Activated CD4-positive, CD25-positive, alpha-beta regulatory T cell treated with anti-CD3 and anti-CD28 coated beads, Interleukin-2, amount 50 U/mL, for 16 hours (primary cell): ENCODE measurements at regions not wholly inside any gene's neighbourhood (a gene's known extent, or its start where the extent isn't known, plus 50 kb on each side); places are given as distances from the start of the nearest gene placed in this dataset.

Experiments
- DNase-seq: peaks from one replicate; pipeline ENCODE4 v3.0.0-alpha.2; 2020; ENCODE audit warnings: low read depth, low spot score

DNA sequence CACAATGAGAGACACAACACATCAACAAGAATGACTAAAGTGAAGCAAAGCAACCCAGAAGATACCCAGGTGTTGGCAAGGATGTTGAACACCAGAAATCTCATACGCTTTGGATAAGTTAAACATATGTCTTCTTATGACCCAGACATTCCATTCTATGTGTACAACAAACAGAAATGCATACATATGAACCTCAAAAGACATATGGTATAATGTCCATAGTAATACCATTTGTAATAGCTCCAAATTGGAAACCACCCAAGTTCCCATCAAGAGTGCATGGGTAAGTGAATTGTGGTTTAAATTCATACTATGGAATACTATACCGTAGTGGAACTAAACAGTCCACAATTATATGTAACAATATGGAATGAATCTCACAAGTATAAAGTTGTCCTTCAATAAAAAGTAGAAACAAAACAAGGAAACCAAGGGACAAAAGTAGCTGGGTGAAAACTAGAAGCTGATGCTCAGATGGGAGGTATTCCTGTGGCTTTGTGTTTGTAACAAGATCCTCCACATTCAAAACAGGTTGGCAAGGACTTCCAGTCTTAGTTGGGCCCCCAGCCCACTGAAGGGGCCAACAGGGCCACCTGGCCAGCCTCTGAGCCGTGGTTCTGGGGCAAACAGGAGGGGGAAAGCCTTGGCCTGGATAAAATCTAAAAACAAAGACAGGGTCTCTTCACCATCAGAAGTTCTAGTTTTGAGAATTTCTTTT lies 171.8 kb upstream of the PITX1 start:
- DNase-seq, result no peak

DNA sequence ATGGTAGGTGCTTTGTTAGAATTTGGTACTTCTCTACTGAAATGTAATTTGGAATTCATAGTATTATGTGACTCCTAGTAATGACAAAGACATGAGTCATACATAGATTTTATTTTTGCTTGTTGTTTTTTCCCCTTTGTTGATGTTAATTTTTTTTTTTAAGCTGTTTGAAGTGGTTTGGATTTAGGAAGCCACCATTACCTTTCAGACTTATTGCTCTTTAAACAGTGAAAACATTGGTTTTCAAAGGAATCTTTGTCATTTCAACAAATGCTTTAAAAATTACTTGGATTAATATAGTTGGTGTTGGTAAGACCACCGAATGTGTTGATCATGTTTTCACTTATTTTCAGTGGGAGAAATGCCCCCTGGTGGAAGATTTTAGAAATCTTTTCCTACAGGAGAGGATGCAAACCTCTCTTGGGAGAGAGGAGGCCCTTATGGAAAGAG lies 170.1 kb upstream of the PITX1 start:
- no peak for DNase-seq

DNA sequence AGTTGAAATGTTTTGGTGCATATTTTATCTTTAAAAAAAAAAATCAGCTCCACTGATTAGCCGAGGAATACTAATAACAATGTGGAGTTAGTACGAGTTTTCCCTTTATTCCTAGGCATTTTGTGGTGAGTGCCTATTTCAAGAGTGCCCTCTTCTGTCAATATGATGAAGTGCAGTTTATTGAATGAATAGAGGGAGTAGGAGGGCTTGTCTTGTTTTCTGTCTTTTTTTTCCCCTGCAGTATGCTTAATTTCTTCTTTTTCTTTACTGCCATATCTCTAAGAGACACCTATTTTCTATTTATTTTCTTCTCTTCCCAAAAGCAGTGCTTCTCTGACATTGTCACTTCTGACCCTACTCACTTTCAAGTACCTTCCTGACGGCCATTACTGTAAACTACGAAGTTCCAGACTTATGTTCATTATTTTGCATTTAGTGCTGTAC lies 169.6 kb upstream of the PITX1 start:
- no peak for DNase-seq

DNA sequence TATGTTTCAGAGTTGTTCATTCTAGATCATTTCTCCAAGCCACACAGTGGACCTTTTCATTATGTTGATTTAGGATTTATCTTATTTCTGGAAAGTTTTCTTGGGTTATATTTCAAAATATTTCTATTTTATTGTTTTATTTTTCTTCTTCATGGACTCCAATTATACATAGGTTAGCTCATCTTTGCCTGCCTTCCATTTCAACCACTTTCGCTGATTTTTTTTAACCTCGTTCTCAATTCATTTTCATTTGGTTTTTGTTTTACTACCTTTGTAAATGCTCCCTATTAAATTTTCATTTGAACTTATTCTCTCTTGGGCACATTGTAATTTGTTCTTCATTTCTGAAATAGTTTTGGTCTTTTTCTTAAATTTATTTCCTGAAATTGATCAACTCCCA lies 169.0 kb upstream of the PITX1 start:
- no peak for DNase-seq

DNA sequence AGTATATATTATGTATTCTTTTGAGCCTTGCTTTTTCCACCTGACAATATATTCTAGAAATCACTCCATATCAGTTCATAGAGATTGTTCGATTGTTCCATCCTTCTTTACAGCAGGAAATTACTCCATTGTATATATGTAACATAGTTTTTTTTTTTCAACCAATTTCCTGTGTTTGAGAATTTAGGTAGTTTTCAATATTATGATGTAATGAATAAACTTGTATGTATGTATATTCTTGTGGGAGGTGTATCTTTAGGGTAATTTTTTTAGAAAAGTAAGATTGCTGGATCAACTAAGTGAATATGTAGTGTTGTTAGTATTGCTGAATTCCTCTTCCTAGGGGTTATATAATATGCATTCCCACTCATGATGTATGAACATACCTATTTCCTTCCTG lies 165.9 kb upstream of the PITX1 start:
- no peak for DNase-seq

DNA sequence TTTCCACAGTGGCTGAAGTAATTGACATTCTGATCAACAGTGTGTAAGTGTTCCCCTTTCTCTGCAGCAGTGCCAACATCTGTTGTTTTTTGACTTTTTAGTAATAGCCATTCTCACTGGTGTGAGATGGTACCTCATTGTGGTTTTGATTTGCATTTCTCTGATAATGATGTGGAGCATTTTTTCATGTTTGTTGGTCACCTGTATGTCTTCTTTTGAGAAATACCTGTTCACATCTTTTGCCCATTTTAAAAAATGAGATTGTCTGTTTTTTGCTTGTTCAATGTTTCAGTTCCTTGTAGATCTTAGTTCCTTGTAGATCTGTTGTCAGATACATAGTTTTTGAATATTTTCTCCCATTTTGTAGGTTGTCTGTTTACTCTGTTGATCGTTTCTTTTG lies 162.5 kb upstream of the PITX1 start:
- DNase-seq, result no peak

DNA sequence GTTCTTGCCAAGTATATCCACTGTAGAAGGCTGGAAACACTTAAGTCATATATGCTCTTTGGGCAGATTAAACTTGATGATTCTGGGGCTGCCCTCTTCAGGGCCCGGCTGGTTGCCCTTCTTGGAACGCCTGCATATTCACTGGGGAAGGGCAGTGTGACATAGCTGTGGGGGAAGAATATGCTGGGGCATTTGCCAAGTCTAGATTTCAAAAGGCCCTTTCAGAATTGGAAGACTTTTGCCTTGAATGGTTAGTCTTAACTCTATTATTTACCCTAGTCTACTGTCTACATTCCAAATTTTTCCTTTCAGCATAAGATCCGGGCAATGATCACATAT lies 161.2 kb upstream of the PITX1 start:
- DNase-seq, result no peak

DNA sequence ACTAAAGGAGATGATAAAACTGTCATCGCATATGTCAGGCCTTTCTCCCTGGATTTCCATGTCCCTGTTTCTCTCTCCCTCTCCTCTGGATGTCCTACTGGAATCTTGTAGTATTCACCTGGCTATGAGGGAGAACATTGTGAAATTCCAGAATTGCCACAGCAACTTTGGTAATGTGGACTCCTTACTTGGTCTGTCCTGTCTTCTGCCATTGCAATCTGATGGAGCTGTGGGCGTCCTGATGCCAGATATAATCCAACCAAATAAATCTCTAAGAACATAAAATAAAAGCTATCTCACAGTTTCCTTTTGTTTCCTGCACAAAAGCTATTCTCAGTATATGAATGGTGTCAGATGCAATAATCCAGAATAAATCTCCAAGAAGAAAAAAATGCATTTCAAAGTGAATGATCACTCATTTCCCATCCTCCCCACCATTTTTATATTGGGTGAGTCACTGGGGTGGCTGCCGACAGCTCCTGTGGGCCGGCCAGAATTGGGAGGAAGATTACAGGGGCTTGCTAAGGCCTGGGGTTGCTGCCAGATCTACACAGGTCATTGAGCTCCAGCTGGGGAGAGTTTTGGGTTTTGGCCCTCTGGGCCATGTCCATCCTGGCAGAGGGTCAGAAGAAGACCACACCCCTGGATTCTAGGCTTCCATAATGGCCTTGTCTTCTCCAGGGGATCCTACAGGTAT lies 160.7 kb upstream of the PITX1 start:
- no peak for DNase-seq

DNA sequence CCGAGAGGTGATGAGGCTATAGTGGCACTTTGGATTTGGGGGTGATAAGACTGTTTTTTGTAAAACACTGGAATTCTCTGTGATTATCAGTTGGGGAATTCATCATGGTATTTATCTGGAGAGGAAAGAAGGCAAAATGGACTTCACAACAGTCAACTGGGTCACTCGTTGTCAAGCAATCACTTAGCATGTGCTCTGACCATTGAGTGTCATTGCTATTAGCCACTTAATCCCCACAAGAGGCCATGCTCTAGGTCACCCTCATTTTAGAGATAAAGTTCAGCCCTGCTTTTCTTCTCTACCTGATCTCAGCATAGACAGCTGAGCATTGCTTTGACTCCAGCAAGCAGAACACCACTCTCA lies 160.1 kb upstream of the PITX1 start:
- no peak for DNase-seq

DNA sequence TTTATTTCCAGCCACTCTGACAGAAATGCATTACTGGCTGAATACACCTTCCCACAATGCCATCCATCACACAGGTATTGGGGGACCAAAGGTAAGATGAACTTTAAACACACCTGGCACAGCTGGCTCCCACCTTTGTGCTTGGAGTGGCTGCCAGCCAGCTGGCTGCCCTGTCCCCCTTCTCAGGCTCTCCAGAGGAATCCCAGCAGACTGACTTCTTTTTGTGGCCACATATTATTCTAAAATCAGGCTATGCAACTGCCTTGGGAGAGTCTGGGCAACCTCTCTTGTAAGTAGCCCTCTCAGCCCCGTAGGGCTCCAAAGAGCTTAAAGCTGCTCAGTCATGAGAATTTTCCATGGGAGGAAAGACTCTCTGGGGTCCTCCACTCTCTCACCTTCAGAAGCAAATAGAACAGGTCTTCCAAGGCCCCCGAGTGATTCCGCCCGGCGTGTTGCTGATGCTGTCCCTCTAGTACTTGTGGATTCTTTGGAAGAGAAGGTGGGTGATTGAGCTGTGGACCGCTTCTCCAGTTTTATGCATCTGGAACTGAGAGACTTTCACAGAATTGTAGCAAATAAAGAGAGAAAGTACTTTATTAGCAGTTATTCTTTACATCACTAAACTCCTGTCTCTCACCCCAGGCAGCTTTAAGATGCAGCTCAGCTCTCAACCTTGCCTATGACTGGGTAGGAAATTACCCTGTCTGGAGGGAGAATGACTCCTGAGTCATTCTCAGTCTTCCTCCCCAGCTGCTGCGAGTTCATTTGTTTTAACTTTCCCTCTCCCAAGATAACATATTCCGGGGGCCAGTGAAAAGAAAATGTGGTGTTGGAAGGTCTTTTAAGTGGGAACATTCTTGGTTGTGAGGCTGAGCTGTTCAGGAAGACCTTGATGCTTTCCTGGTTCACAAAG lies 159.4 kb upstream of the PITX1 start:
- DNase-seq, result no peak

DNA sequence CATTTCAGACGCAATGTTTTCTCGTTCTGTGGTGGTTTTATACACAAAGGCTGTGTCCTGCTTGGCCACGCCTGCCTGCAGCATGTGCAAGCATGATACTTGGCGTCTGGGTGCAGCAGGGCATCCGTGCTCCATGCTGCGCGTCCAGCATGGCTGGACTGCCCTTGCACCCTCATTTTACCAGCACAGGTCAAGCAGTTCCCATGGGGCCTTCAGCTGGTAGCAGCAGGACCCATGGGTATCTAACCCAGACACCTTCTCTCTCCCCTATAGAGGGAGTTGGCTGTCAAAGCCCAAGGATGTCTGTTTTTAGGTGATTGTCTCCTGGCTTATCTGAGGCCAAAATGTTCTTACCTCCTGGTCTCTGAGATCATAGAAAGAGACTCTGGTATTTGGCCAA lies 158.3 kb upstream of the PITX1 start:
- no peak for DNase-seq

DNA sequence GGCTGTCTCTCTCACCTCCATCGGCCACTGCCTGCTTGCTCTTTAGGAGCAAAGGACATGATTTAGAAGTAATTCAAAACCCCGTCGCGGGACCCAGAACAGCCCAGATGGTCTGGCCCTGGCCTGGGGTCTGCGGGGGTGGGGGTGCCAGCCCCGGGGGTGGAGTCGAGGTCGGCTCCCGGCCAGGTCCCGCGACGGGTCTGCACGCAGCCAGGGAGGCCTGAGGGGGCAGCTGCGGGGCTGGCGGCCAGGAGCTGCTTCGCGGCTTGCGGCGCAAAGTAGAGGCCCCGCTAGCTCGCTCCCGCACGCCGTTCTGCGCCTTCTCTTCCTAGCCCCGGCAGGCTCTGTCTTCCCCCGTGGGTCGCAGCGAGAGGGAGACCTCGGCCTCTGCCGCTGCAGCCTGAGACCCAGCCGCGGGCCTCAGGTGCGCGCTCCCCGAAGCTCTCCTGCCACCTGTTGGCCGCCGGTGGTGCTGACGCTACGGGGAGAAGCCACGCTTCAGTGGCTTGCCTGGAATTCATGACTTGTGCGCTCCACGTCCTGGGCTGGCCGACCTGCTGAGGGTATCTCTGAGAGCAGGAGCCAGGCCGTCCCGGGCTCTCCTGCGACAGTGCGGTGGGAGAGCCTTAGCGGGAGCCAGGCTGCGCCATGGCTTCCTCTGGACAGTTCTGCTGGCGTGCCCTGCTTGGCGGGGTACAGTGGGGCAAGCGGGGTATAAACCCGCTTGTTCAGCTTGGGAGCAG lies 157.2 kb upstream of the PITX1 start:
- peak; percentile 36 for DNase-seq

DNA sequence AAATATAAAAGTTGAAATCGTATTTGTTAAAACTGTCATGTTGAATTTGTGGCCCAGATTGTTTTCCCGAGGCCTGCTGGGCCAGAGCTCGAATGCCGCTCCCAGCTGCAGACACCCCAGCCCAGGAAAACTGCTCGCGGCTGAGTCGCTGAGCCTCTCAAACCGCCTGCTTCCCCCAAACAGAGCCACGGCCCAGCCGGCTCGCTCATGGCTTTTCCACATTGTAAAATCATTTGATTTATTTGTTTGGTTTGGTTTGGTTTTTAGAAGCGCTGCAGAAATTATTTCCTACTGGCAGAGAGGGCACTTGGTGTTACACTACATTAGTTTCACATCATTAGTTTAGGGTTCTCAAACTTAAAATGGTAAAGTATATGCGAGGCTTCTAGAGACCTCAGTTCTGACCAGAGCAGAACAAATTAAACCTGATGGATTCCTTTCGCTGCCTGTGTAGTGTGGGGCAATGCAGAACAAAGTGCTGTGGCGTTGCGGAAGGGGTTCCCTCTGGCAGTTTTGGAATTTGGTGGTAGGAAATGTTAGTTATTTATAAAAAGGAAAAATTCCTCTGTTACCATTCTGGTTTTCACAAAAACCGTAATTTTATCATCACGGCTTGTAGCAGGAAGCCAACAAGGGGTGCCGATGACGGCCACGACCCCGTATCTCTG lies 156.5 kb upstream of the PITX1 start:
- no peak for DNase-seq

DNA sequence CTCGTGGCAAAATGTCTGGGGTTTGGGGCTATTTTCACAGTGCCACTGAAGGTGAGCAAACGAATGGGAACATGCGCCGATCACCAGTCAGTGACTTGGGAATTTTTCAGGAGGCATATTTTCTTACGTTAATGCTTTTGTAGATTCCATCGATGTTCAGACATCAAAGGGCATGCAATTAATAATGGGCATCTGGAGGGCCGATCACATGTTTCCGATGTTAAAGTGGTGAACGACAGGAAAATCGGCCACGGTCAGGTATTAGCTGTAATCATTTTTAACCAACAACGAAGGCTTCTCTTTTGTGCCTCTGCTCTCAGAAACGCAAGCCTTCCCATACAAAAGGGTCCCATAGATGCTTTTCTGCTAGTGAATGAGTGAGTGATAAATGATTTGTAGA lies 155.0 kb upstream of the PITX1 start:
- no peak for DNase-seq

DNA sequence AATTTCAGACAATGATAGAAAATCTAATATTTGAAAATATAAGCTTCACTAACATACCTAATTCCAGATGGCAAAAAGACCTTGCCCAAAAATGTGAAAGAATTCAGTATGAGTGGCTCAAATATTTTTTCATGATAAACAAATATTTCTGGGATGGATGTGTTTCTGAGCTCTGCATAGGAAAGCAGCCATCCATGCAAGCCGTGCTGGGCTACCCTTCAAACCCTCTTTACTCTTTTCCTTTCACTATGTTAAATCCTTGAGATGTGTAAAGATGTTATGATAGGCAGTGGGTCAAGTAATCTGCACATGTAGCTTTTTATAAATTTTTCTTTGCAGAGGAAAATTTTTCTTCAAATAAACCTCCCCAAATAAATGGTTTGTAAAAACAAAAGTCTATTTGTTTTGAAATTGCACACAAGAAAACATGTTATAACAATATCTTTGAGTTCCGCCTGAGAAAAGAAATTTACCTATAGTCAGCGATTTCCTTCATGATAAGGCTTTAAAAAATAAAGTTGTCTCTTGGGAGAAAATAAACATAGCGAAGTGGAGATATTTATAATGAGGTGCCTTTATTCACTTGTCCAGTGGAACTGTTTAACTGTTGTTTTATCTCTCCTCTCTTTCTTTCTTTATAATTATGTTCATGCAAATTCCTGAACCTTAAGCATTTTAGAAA lies 154.3 kb upstream of the PITX1 start:
- DNase-seq, result no peak

DNA sequence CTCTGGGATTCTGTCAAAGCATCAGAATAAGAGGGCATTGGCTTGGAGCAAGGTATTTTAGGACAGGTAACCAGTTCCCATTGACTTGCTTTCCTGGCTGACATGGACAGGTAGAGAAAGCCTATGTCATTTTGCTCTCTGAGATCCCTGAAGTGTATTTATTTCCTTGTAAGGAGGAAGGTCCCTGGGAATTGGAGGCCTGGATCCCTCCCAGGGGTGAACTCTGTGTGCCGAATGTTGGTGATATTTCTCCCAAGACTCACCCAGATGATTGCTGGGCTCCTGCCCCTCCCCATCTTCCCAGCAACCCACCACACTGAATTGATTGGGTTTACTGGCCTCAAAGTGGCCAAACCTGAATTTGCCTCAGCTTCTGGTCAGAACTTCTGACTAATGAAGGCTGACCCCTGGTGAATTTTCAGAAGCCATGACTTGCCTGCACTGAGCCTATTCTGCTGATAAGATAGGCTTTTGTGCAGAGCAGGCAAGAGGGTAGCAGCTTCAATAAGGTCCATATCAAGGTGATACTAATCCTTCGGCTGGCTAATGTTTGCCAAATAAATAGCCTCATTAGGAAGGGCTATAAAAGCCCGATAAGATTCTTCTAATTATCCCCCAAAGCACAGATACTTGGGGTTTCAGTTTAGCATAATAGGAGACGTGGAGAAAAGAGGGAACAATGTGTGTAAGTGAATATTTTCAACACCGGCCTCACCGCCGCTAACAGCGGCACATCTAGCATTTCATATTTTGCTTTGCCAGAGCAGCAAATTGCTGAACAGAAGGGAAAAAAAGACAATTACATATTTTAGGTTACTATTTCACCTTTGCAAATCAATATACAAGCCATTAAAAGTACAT lies 152.9 kb upstream of the PITX1 start:
- DNase-seq, result no peak

DNA sequence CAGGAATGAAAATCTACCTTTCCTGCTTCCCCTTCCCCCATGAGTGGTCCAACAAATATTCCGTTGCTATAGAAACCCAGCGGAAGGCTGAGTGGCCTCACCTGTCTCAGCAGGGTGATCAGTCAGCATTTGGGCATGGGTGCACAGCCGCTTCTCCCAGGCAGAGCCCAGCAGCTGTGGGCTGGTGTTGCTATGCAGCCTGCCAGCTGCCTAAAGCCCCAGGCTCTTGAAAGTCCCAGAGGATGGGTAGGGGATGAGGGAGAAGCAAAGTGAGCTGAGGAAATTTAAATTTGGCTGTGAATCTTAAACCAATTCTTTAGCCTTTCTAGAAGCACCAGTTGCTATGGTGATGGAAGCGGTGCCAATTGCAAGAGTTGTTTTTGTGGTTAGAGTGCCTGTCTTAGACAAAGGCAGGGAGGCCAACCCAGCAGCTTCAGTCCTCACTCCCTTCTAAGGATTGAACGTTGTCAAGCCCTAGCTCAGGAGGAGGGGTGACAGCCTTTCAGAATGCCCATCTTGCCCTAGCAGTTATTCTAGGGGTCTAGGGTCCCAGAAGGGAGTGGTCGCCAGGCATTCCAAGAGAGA lies 151.5 kb upstream of the PITX1 start:
- no peak for DNase-seq

DNA sequence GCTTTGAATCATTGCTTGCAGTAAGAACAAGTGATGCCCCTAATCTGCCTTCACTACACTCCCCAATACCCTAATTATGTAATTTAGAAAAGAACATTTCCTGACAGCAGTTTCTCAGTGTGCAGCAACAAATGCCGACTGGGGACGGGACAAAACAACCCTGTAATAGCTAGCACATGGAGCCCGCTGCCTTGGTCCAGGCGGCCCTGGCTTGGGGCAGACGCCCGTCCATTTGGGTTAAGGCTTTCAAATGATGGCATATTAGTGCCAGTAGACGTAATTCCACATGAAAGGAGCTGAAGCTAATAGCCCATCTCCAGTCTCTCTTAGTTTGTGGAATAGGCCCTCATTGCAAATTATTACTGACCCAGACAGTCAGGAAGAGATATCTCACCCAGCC lies 150.6 kb upstream of the PITX1 start:
- DNase-seq, result no peak

DNA sequence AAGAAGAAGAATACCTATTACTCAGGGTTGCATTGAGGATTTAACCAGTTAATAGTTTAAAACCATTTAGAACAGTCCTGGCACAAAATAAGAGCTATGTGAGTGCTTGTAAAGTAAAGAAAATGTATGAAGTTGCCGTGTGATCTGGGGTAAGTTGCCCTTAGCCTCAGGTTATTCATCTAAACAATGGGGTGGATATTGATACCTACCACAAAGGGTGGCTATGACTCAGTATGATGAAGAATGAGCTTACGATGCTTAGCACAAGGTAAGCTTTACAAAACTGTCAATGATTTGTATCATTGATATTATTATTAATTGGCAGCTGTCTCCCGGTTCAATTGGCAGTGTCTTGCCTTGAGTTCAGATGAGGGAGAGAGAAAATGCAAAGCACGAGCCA lies 149.4 kb upstream of the PITX1 start:
- DNase-seq, result no peak
